Fibroblast of villous mesenchyme (primary cell): ENCODE measurements at regions not wholly inside any gene's neighbourhood (a gene's known extent, or its start where the extent isn't known, plus 50 kb on each side); places are given as distances from the start of the nearest gene placed in this dataset.

Source experiments
- DNase-seq: peaks from one replicate; pipeline ENCODE4 v3.0.0-alpha.2; 2010; ENCODE audit warnings: low read depth
- H3K4me3 ChIP-seq: 2 replicates; pipeline ENCODE4 v1.5.1; 2011; ENCODE audit warnings: low read depth, mild to moderate bottlenecking, low read length
- CTCF ChIP-seq: IDR thresholded peaks from 2 replicates; pipeline ENCODE4 v1.5.1; 2012; ENCODE audit warnings: low read depth, mild to moderate bottlenecking, low read length; ENCODE audit not compliant: insufficient read depth

GRCh38 chr1:101112051-101112780, 86.6 kb upstream of the DPH5 start:
- no peak for TF ChIP-seq CTCF
- DNase-seq = no peak
- no peak overlapping the region for H3K4me3 ChIP-seq

GRCh38 chr1:101111461-101111860, 85.9 kb upstream of the DPH5 start:
- no peak for DNase-seq
- no peak overlapping the region for H3K4me3 ChIP-seq
- no peak for TF ChIP-seq CTCF

- H3K4me3 ChIP-seq = no peak overlapping the region
- no peak for DNase-seq
- no peak for TF ChIP-seq CTCF
Measured at GRCh38 chr1:101109791-101110190, 84.2 kb upstream of the DPH5 start.

GRCh38 chr1:101108111-101108500, 82.5 kb upstream of the DPH5 start:
- DNase-seq = no peak
- H3K4me3 ChIP-seq = no peak overlapping the region
- TF ChIP-seq CTCF = no peak

GRCh38 chr1:101107496-101108110, 82.0 kb upstream of the DPH5 start:
- H3K4me3 ChIP-seq = no peak overlapping the region
- TF ChIP-seq CTCF = no peak
- no peak for DNase-seq

GRCh38 chr1:101105877-101106276, 80.3 kb upstream of the DPH5 start:
- TF ChIP-seq CTCF = no peak
- H3K4me3 ChIP-seq = no peak overlapping the region
- no peak for DNase-seq
